C4-2B (cell line): ENCODE measurements at regions not wholly inside any gene's neighbourhood (a gene's known extent, or its start where the extent isn't known, plus 50 kb on each side); places are given as distances from the start of the nearest gene placed in this dataset.

ENCODE experiments used
- H3K27ac ChIP-seq: fragments of 450-650 bp; 2 replicates; pipeline ENCODE4 v1.5.1; 2017
- CTCF ChIP-seq: fragments of 450-650 bp; conservative IDR thresholded peaks from 2 replicates; pipeline ENCODE4 v1.5.1; 2017; ENCODE audit warnings: mild to moderate bottlenecking
- ZFX ChIP-seq: fragments of 450-650 bp; IDR thresholded peaks from 2 replicates; pipeline ENCODE4 v1.6.1; 2017

GRCh38 chr7:85608804-85609203 lies 421.9 kb upstream of the SEMA3D start:
- TF ChIP-seq ZFX = no peak
- no peak for TF ChIP-seq CTCF

GRCh38 chr7:85602196-85602595 lies 415.3 kb upstream of the SEMA3D start:
- H3K27ac ChIP-seq = no peak overlapping the region
- TF ChIP-seq CTCF (no peak), ZFX (no peak)

More at GRCh38 chr7:85608804-85609203, 421.9 kb upstream of the SEMA3D start:
- no peak overlapping the region for H3K27ac ChIP-seq

GRCh38 chr7:85600395-85600794 lies 413.5 kb upstream of the SEMA3D start:
- TF ChIP-seq CTCF (no peak), ZFX (no peak)
- no peak overlapping the region for H3K27ac ChIP-seq

- no peak for TF ChIP-seq CTCF
- no peak for TF ChIP-seq ZFX
- H3K27ac ChIP-seq = no peak overlapping the region
Measured at GRCh38 chr7:85596827-85597226, 410.0 kb upstream of the SEMA3D start.

GRCh38 chr7:85595750-85596178 lies 408.9 kb upstream of the SEMA3D start:
- no peak for TF ChIP-seq CTCF
- TF ChIP-seq ZFX = no peak
- no peak overlapping the region for H3K27ac ChIP-seq

- TF ChIP-seq ZFX (no peak), CTCF (no peak)
- no peak overlapping the region for H3K27ac ChIP-seq
Measured at GRCh38 chr7:85593355-85593754, 406.5 kb upstream of the SEMA3D start.

GRCh38 chr7:85587785-85588184 lies 400.9 kb upstream of the SEMA3D start:
- TF ChIP-seq ZFX = no peak
- no peak for TF ChIP-seq CTCF
- no peak overlapping the region for H3K27ac ChIP-seq
